Astrocyte (in vitro differentiated cells and primary cell): ENCODE measurements at regions not wholly inside any gene's neighbourhood (a gene's known extent, or its start where the extent isn't known, plus 50 kb on each side); places are given as distances from the start of the nearest gene placed in this dataset.

Experiments used
- EZH2 ChIP-seq: IDR thresholded peaks from 2 replicates; pipeline ENCODE4 v1.6.1; 2012; ENCODE audit warnings: mild to moderate bottlenecking, low read length, inconsistent platforms; ENCODE audit not compliant: insufficient read depth
- TF ChIP-seq, protein P1 (sequence below): IDR thresholded peaks from 2 replicates; pipeline ENCODE4 v1.5.1; 2011; ENCODE audit warnings: low read depth, mild to moderate bottlenecking, inconsistent platforms, low read length, moderate library complexity; ENCODE audit not compliant: insufficient read depth

DNA sequence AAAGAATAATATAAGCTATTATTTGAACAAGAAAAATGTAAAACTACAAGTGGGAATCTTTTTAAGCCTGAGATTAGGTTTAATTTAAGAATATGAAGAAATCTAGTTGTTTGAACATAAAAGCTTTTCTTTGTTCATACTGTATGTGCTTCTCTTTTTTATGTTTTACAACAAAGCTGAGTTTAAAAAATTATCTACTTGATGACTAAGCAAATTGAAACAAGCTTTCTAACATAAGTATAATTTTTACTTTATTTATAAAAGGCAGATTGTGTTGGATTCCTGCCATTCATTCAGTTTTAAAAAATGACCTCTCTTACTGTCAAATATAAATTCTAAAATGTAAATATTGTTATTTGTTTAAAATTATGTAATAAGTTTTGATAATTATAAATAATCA, 958.2 kb downstream of the DNAJB9 start:
- TF ChIP-seq EZH2: no peak
- TF ChIP-seq, protein P1, sequence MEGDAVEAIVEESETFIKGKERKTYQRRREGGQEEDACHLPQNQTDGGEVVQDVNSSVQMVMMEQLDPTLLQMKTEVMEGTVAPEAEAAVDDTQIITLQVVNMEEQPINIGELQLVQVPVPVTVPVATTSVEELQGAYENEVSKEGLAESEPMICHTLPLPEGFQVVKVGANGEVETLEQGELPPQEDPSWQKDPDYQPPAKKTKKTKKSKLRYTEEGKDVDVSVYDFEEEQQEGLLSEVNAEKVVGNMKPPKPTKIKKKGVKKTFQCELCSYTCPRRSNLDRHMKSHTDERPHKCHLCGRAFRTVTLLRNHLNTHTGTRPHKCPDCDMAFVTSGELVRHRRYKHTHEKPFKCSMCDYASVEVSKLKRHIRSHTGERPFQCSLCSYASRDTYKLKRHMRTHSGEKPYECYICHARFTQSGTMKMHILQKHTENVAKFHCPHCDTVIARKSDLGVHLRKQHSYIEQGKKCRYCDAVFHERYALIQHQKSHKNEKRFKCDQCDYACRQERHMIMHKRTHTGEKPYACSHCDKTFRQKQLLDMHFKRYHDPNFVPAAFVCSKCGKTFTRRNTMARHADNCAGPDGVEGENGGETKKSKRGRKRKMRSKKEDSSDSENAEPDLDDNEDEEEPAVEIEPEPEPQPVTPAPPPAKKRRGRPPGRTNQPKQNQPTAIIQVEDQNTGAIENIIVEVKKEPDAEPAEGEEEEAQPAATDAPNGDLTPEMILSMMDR: no peak
